ENCODE measurements at regions not wholly inside any gene's neighbourhood (a gene's known extent, or its start where the extent isn't known, plus 50 kb on each side); places are given as distances from the start of the nearest gene placed in this dataset.

DNA sequence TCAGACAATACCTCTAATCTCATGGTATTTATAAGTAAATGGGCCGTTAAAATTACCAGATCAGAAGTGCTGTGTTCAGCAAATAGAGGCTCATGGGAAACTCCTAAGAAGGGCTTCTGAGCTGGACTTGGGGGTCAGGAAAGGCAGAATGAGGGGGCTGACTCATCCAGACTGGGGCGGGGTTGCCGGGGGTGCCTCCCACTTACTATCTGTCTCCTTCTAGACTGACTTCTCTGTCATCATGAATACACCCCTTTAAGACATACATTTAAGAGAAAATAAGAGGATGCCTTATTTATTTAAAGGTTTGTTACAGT, 96.0 kb upstream of the ERRFI1 start:
- TF ChIP-seq, protein P1, sequence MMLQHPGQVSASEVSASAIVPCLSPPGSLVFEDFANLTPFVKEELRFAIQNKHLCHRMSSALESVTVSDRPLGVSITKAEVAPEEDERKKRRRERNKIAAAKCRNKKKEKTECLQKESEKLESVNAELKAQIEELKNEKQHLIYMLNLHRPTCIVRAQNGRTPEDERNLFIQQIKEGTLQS (IDR thresholded peaks at IDR 0.05): no peak
- TF ChIP-seq, protein P2, sequence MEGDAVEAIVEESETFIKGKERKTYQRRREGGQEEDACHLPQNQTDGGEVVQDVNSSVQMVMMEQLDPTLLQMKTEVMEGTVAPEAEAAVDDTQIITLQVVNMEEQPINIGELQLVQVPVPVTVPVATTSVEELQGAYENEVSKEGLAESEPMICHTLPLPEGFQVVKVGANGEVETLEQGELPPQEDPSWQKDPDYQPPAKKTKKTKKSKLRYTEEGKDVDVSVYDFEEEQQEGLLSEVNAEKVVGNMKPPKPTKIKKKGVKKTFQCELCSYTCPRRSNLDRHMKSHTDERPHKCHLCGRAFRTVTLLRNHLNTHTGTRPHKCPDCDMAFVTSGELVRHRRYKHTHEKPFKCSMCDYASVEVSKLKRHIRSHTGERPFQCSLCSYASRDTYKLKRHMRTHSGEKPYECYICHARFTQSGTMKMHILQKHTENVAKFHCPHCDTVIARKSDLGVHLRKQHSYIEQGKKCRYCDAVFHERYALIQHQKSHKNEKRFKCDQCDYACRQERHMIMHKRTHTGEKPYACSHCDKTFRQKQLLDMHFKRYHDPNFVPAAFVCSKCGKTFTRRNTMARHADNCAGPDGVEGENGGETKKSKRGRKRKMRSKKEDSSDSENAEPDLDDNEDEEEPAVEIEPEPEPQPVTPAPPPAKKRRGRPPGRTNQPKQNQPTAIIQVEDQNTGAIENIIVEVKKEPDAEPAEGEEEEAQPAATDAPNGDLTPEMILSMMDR (IDR thresholded peaks at IDR 0.05; ENCODE audit: low read depth, low read length, missing input control): no peak
- TF ChIP-seq, protein P3, sequence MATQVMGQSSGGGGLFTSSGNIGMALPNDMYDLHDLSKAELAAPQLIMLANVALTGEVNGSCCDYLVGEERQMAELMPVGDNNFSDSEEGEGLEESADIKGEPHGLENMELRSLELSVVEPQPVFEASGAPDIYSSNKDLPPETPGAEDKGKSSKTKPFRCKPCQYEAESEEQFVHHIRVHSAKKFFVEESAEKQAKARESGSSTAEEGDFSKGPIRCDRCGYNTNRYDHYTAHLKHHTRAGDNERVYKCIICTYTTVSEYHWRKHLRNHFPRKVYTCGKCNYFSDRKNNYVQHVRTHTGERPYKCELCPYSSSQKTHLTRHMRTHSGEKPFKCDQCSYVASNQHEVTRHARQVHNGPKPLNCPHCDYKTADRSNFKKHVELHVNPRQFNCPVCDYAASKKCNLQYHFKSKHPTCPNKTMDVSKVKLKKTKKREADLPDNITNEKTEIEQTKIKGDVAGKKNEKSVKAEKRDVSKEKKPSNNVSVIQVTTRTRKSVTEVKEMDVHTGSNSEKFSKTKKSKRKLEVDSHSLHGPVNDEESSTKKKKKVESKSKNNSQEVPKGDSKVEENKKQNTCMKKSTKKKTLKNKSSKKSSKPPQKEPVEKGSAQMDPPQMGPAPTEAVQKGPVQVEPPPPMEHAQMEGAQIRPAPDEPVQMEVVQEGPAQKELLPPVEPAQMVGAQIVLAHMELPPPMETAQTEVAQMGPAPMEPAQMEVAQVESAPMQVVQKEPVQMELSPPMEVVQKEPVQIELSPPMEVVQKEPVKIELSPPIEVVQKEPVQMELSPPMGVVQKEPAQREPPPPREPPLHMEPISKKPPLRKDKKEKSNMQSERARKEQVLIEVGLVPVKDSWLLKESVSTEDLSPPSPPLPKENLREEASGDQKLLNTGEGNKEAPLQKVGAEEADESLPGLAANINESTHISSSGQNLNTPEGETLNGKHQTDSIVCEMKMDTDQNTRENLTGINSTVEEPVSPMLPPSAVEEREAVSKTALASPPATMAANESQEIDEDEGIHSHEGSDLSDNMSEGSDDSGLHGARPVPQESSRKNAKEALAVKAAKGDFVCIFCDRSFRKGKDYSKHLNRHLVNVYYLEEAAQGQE (IDR thresholded peaks at IDR 0.05): no peak
